Endothelial cell (in vitro differentiated cells): ENCODE measurements at regions not wholly inside any gene's neighbourhood (a gene's known extent, or its start where the extent isn't known, plus 50 kb on each side); places are given as distances from the start of the nearest gene placed in this dataset.
"Not testable (repeated sequence)": the region's sequence is repeated elsewhere in the genome, so short reads cannot be mapped to it uniquely, and the experiment has no call there.

Source experiments
- DNase-seq: peaks from one replicate; pipeline ENCODE4 v3.0.0; 2021; ENCODE audit warnings: low spot score
- H3K27ac Mint-ChIP-seq: one replicate; pipeline ENCODE4 v1.8.0; 2021; ENCODE audit warnings: mixed read lengths, inconsistent platforms; ENCODE audit not compliant: unreplicated experiment
- H3K27me3 Mint-ChIP-seq: one replicate; pipeline ENCODE4 v1.8.0; 2021; ENCODE audit warnings: mild to moderate bottlenecking, moderate library complexity, mixed read lengths, inconsistent platforms; ENCODE audit not compliant: unreplicated experiment
- H3K36me3 Mint-ChIP-seq: one replicate; pipeline ENCODE4 v1.8.0; 2021; ENCODE audit warnings: mild to moderate bottlenecking, low read depth, mixed read lengths, inconsistent platforms; ENCODE audit not compliant: unreplicated experiment
- H3K4me1 Mint-ChIP-seq: one replicate; pipeline ENCODE4 v1.8.0; 2021; ENCODE audit warnings: mild to moderate bottlenecking, mixed read lengths, inconsistent platforms; ENCODE audit not compliant: unreplicated experiment
- H3K4me3 Mint-ChIP-seq: one replicate; pipeline ENCODE4 v1.8.0; 2021; ENCODE audit warnings: mild to moderate bottlenecking, mixed read lengths, inconsistent platforms; ENCODE audit not compliant: unreplicated experiment
- H3K9me3 Mint-ChIP-seq: one replicate; pipeline ENCODE4 v1.8.0; 2021; ENCODE audit warnings: mixed read lengths, inconsistent platforms; ENCODE audit not compliant: unreplicated experiment
- TF ChIP-seq, protein P1 (sequence below): fragments of 200-600 bp; sonication (generic); IDR thresholded peaks from one replicate; pipeline ENCODE4 v1.5.0; 2021; ENCODE audit warnings: antibody characterized with exemption; ENCODE audit not compliant: unreplicated experiment

DNA sequence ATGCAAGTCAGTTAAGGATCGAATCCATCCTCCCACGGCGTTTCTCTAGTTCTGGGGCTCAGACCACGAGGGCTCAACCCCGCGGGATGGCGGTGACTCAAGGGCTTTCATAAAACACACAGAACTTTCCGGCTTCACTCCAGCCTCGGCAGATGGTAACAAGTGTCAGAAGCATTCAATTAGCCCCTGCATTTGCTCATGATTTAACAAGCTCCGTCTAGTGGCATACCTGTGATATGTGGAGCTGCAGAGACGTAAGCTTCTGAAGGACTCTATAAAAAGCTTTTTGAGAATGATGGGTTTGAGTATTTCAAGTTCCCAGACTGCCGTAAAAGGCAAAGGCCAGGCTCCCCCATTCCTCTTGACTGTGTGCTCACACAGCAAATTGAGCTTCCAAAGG is 91.3 kb upstream of the SEC14L1 start:
- TF ChIP-seq, protein P1, sequence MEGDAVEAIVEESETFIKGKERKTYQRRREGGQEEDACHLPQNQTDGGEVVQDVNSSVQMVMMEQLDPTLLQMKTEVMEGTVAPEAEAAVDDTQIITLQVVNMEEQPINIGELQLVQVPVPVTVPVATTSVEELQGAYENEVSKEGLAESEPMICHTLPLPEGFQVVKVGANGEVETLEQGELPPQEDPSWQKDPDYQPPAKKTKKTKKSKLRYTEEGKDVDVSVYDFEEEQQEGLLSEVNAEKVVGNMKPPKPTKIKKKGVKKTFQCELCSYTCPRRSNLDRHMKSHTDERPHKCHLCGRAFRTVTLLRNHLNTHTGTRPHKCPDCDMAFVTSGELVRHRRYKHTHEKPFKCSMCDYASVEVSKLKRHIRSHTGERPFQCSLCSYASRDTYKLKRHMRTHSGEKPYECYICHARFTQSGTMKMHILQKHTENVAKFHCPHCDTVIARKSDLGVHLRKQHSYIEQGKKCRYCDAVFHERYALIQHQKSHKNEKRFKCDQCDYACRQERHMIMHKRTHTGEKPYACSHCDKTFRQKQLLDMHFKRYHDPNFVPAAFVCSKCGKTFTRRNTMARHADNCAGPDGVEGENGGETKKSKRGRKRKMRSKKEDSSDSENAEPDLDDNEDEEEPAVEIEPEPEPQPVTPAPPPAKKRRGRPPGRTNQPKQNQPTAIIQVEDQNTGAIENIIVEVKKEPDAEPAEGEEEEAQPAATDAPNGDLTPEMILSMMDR: no peak
- H3K27ac Mint-ChIP-seq: no peak overlapping the region
- DNase-seq: no peak
- H3K9me3 Mint-ChIP-seq: no peaks in the 10 kb centered on the region
- no peaks in the 10 kb centered on the region for H3K36me3 Mint-ChIP-seq
- H3K4me1 Mint-ChIP-seq: peaks cover 1% of the 10 kb centered on the region
- H3K4me3 Mint-ChIP-seq: no peak overlapping the region
- peaks cover 1% of the 10 kb centered on the region for H3K27me3 Mint-ChIP-seq

DNA sequence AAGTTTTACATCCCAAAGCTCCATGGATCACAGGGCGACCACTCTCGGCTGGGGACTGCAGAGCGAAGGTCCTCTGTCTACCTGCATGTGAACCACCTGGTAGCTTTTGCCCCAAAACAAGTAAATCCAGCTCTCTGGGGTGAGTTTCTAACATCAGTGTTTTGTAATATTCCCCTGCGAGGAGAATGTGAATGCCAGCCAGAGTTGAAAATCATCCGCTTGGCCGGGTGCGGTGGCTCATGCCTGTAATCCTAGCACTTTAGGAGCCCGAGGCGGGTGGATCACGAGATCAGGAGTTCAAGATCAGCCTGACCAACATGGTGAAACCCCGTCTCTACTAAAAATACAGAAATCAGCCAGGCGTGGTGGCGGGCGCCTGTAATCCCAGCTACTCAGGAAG is 89.9 kb upstream of the SEC14L1 start:
- not testable (repeated sequence) for H3K9me3 Mint-ChIP-seq, H3K27me3 Mint-ChIP-seq, H3K4me1 Mint-ChIP-seq, H3K36me3 Mint-ChIP-seq, H3K27ac Mint-ChIP-seq, DNase-seq, H3K4me3 Mint-ChIP-seq

DNA sequence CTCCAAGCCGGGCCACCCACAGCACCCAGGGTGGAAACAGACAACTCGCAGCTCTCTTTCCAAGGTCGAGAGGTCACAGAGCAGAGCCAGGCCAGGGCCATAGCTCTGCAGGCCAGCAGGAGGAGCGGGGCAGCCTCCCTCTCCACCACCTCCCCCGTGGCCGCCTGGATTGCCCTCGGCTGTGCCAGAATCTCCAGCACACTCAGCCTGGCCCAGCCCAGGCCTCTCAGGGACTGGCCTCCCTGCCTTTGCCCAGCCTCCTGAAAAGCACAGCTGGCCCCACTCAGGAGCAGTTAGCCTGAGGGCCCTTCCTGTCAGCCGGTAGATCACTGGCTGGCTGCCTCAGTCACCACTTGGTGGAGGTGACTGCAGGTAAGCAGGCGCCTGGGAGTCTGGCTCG is 85.8 kb upstream of the SEC14L1 start:
- H3K9me3 Mint-ChIP-seq: no peaks in the 10 kb centered on the region
- H3K4me1 Mint-ChIP-seq: peaks cover 3% of the 10 kb centered on the region
- H3K27me3 Mint-ChIP-seq: peaks cover 12% of the 10 kb centered on the region
- no peak for DNase-seq
- no peak overlapping the region for H3K27ac Mint-ChIP-seq
- TF ChIP-seq, protein P1: no peak
- no peaks in the 10 kb centered on the region for H3K36me3 Mint-ChIP-seq
- no peak overlapping the region for H3K4me3 Mint-ChIP-seq

DNA sequence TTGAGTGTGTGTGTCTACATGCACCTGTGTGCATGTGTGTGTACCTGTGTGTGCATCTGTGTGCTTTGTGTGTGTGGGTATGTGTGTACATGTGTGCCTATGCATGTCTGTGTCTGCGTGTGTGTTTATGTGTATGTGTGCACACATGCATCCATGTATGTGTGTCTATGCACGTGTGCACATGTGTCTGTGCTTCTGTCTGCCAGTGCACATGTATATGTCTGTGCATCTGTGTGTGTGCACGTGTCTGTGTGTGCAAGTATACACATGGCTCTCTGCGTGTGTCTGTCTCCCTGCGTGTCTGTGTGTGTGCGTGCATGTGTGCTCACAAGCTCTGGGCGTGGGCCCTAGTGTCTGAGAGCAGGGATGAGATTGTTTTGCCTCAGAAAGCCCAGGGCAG is 85.3 kb upstream of the SEC14L1 start:
- Mint-ChIP-seq H3K27me3 (peaks cover 14% of the 10 kb centered on the region), H3K27ac (no peak overlapping the region), H3K4me3 (no peak overlapping the region), H3K36me3 (no peaks in the 10 kb centered on the region), H3K4me1 (peaks cover 3% of the 10 kb centered on the region), H3K9me3 (no peaks in the 10 kb centered on the region)
- TF ChIP-seq, protein P1: no peak
- DNase-seq: no peak

DNA sequence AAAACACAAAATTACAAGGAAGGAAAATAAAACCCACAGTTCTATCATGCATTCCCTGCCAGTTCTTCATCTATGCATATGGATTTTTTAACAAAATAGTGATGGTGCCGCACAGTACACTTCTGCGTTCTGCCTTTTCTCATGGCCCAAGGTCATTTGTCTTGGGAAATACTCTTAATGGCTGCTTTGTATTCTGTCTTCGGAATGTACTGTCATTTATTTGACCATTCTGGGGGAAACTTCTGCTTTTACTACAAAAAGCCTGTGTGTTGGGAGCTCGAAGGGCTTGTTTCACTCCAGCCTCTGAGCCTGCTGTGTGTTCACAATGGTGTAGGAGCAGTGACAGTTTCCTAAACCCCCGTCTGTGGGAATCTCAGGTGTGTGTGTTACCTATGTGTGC is 82.8 kb upstream of the SEC14L1 start:
- Mint-ChIP-seq H3K36me3 (no peaks in the 10 kb centered on the region), H3K9me3 (no peaks in the 10 kb centered on the region), H3K4me3 (no peak overlapping the region), H3K4me1 (peaks cover 3% of the 10 kb centered on the region), H3K27me3 (peaks cover 14% of the 10 kb centered on the region), H3K27ac (no peak overlapping the region)
- TF ChIP-seq, protein P1: no peak
- no peak for DNase-seq

DNA sequence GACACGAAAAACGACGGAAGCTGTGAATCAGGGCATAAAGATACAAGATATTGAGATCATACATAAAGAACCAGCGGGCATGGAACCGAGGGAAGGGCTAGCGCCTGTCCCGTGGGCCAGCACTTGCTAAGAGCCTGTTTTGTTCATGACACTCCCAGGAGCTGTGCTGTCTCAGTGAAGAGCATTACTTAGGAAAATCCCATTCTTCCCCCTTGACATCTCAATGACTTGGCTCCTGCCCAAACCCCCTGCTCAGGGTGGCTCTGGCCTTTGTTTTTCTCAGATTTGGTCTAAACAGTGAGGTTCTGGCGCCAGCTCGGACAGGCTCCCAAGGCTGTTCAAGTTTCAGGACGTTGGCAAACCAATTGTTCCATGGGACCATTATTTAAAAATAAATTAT is 79.1 kb upstream of the SEC14L1 start:
- H3K27me3 Mint-ChIP-seq: peaks cover 3% of the 10 kb centered on the region
- DNase-seq: no peak
- H3K9me3 Mint-ChIP-seq: no peaks in the 10 kb centered on the region
- no peaks in the 10 kb centered on the region for H3K36me3 Mint-ChIP-seq
- H3K4me1 Mint-ChIP-seq: no peaks in the 10 kb centered on the region
- TF ChIP-seq, protein P1: no peak
- H3K4me3 Mint-ChIP-seq: no peak overlapping the region
- H3K27ac Mint-ChIP-seq: no peak overlapping the region
